MM.1S (cell line): ENCODE measurements at regions not wholly inside any gene's neighbourhood (a gene's known extent, or its start where the extent isn't known, plus 50 kb on each side); places are given as distances from the start of the nearest gene placed in this dataset.

Experiments
- DNase-seq: peaks from one replicate; pipeline ENCODE4 v3.0.0-alpha.2; 2015
- H2AFZ ChIP-seq: fragments of 300-600 bp; sonication (generic); 2 replicates; pipeline ENCODE4 v1.6.0; 2016; ENCODE audit warnings: antibody characterized with exemption, low read length
- H3F3A ChIP-seq: fragments of 300-600 bp; sonication (generic); 2 replicates; pipeline ENCODE4 v1.6.1; 2016; ENCODE audit warnings: mild to moderate bottlenecking, antibody characterized with exemption, low read length, moderate library complexity, mixed read lengths; ENCODE audit not compliant: insufficient read depth
- H3K27ac ChIP-seq: fragments of 300-600 bp; sonication (generic); 2 replicates; pipeline ENCODE4 v1.5.1; 2016; ENCODE audit warnings: mild to moderate bottlenecking, low read length
- H3K27me3 ChIP-seq: fragments of 300-600 bp; sonication (generic); replicated peaks from 2 replicates; pipeline ENCODE4 v1.6.0; 2016; ENCODE audit warnings: low read length; ENCODE audit not compliant: insufficient read depth
- H3K36me3 ChIP-seq: fragments of 300-600 bp; sonication (generic); replicated peaks from 2 replicates; pipeline ENCODE4 v1.6.1; 2016; ENCODE audit warnings: mild to moderate bottlenecking, low read length, mixed read lengths; ENCODE audit not compliant: insufficient read depth
- H3K4me1 ChIP-seq: fragments of 300-600 bp; sonication (generic); 2 replicates; pipeline ENCODE4 v1.6.1; 2016; ENCODE audit warnings: low read length, mixed read lengths
- H3K4me2 ChIP-seq: fragments of 300-600 bp; sonication (generic); 2 replicates; pipeline ENCODE4 v1.6.0; 2016; ENCODE audit warnings: low read depth, low read length
- H3K4me3 ChIP-seq: fragments of 300-600 bp; sonication (generic); 2 replicates; pipeline ENCODE4 v1.5.1; 2016; ENCODE audit warnings: low read length, mixed read lengths
- H3K79me2 ChIP-seq: fragments of 300-600 bp; sonication (generic); 2 replicates; pipeline ENCODE4 v1.6.1; 2016; ENCODE audit warnings: mixed run types, low read length, mixed read lengths
- H3K9ac ChIP-seq: fragments of 300-600 bp; sonication (generic); 2 replicates; pipeline ENCODE4 v1.6.1; 2016; ENCODE audit warnings: low read length, mixed read lengths
- H3K9me2 ChIP-seq: fragments of 300-600 bp; sonication (generic); replicated peaks from 2 replicates; pipeline ENCODE4 v1.6.1; 2016; ENCODE audit warnings: mild to moderate bottlenecking, low read length, mixed read lengths; ENCODE audit not compliant: insufficient read depth
- H3K9me3 ChIP-seq: fragments of 300-600 bp; sonication (generic); replicated peaks from 2 replicates; pipeline ENCODE4 v1.6.1; 2016; ENCODE audit warnings: mild to moderate bottlenecking, low read length, mixed read lengths; ENCODE audit not compliant: insufficient read depth
- H4K20me1 ChIP-seq: fragments of 300-600 bp; sonication (generic); 2 replicates; pipeline ENCODE4 v1.6.1; 2016; ENCODE audit warnings: mild to moderate bottlenecking, low read length, moderate library complexity, mixed read lengths; ENCODE audit not compliant: insufficient read depth
- EZH2 ChIP-seq: fragments of 300-600 bp; sonication (generic); optimal IDR thresholded peaks from 2 replicates; pipeline ENCODE3; 2017; ENCODE audit warnings: low read depth, mild to moderate bottlenecking, antibody characterized with exemption, low read length, mixed read lengths
- EZH2phosphoT487 ChIP-seq: fragments of 300-600 bp; sonication (generic); IDR thresholded peaks from 2 replicates; pipeline ENCODE4 v1.6.1; 2018; ENCODE audit warnings: antibody characterized with exemption, low read length
- TF ChIP-seq, protein P1 (sequence below): fragments of 300-600 bp; sonication (generic); IDR thresholded peaks from 2 replicates; pipeline ENCODE4 v1.5.1; 2016; ENCODE audit warnings: antibody characterized with exemption, low read length, mixed read lengths

DNA sequence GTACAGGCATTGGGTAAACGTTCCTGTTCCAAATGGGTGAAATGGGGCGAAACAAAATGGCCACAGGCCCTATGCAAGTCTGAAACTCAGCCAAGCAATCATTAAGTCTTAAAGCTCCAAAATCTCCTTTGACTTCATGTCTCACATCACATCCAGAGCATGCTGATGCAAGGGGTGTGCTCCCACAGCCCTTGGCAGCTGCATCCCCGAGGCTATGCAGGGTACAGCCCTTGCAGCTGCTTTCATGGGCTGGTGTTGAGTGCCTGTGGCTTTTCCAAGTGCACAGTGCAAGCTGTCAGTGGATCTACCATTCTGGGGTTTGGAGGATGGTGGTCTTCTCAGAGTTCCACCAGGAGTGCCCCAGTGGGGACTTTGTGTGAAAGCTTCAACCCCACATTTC lies 270.0 kb upstream of the CDYL start:
- H3K9ac ChIP-seq: no peak overlapping the region
- no peaks in the 10 kb centered on the region for H4K20me1 ChIP-seq
- no peak overlapping the region for H3K4me2 ChIP-seq
- H3K79me2 ChIP-seq: no peaks in the 10 kb centered on the region
- no peak overlapping the region for H2AFZ ChIP-seq
- no peak for DNase-seq
- H3K9me2 ChIP-seq: no peaks in the 10 kb centered on the region
- no peak overlapping the region for H3K27ac ChIP-seq
- TF ChIP-seq EZH2phosphoT487 (no peak), EZH2 (no peak)
- TF ChIP-seq, protein P1, sequence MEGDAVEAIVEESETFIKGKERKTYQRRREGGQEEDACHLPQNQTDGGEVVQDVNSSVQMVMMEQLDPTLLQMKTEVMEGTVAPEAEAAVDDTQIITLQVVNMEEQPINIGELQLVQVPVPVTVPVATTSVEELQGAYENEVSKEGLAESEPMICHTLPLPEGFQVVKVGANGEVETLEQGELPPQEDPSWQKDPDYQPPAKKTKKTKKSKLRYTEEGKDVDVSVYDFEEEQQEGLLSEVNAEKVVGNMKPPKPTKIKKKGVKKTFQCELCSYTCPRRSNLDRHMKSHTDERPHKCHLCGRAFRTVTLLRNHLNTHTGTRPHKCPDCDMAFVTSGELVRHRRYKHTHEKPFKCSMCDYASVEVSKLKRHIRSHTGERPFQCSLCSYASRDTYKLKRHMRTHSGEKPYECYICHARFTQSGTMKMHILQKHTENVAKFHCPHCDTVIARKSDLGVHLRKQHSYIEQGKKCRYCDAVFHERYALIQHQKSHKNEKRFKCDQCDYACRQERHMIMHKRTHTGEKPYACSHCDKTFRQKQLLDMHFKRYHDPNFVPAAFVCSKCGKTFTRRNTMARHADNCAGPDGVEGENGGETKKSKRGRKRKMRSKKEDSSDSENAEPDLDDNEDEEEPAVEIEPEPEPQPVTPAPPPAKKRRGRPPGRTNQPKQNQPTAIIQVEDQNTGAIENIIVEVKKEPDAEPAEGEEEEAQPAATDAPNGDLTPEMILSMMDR: no peak
- no peaks in the 10 kb centered on the region for H3K27me3 ChIP-seq
- H3K4me3 ChIP-seq: no peak overlapping the region
- H3K9me3 ChIP-seq: no peaks in the 10 kb centered on the region
- no peaks in the 10 kb centered on the region for H3K4me1 ChIP-seq
- H3F3A ChIP-seq: no peaks in the 10 kb centered on the region
- no peaks in the 10 kb centered on the region for H3K36me3 ChIP-seq

GRCh38 chr6:4504700-4505099 lies 271.5 kb upstream of the CDYL start:
- Histone ChIP-seq H4K20me1 (no peaks in the 10 kb centered on the region), H3K4me2 (no peak overlapping the region), H3K27me3 (no peaks in the 10 kb centered on the region), H3K4me1 (no peaks in the 10 kb centered on the region), H3K79me2 (no peaks in the 10 kb centered on the region), H3K9me2 (no peaks in the 10 kb centered on the region), H3K9ac (no peak overlapping the region), H3K36me3 (no peaks in the 10 kb centered on the region), H3K4me3 (no peak overlapping the region), H3F3A (no peaks in the 10 kb centered on the region), H3K9me3 (no peaks in the 10 kb centered on the region), H2AFZ (no peak overlapping the region), H3K27ac (no peak overlapping the region)
- TF ChIP-seq EZH2phosphoT487 (no peak), EZH2 (no peak)
- TF ChIP-seq, protein P1: no peak
- no peak for DNase-seq

DNA sequence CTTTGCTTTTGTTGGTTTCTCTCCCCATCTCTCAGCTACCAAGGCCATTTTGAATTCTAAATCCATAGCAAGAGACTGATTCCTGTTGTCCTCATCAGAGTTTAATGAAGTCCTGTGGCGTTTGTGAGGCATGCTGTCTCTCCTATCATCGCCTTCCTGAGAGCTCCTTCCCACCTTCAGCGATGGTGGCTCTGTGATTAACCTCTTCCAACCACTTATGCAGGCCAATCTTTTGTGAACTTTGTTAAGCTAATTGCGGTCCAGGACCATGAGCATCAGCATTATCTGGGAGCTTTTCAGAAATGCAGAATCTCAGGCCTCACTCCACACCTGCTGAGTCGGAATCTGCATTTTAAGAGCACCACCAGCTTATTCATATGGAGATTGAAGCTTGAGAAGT lies 272.5 kb upstream of the CDYL start:
- Histone ChIP-seq H3K9ac (no peak overlapping the region), H3K4me3 (no peak overlapping the region), H3K36me3 (no peaks in the 10 kb centered on the region), H3K79me2 (no peaks in the 10 kb centered on the region), H3K4me1 (no peaks in the 10 kb centered on the region), H3K9me2 (no peaks in the 10 kb centered on the region), H3F3A (no peaks in the 10 kb centered on the region), H3K27me3 (no peaks in the 10 kb centered on the region), H4K20me1 (no peaks in the 10 kb centered on the region), H3K27ac (no peak overlapping the region), H2AFZ (no peak overlapping the region), H3K4me2 (no peak overlapping the region), H3K9me3 (no peaks in the 10 kb centered on the region)
- TF ChIP-seq EZH2phosphoT487: no peak
- TF ChIP-seq EZH2: no peak
- TF ChIP-seq, protein P1: no peak
- DNase-seq: no peak
